Esophagus squamous epithelium (tissue), 4 donors: ENCODE measurements at regions not wholly inside any gene's neighbourhood (a gene's known extent, or its start where the extent isn't known, plus 50 kb on each side); places are given as distances from the start of the nearest gene placed in this dataset.

Experiments used
- POLR2A ChIP-seq, 4 donors: fragments of 450-650 bp; IDR thresholded peaks; one replicate each; pipeline ENCODE4 v1.6.1; 2017; ENCODE audit warnings: antibody characterized with exemption in 4 of 4, mild to moderate bottlenecking in 4 of 4, moderate library complexity in 3 of 4
- TF ChIP-seq, protein P1 (sequence below), 6 experiments: fragments of 450-650 bp in 4 of 6; fragments of 200-600 bp in 2 of 6; sonication (generic) in 2 of 6; IDR thresholded peaks; one replicate each; pipeline ENCODE4 v1.5.1; 2016 to 2019; ENCODE audit warnings: antibody characterized with exemption in 6 of 6, mild to moderate bottlenecking in 4 of 6, moderate library complexity in 4 of 6

- TF ChIP-seq, protein P1, sequence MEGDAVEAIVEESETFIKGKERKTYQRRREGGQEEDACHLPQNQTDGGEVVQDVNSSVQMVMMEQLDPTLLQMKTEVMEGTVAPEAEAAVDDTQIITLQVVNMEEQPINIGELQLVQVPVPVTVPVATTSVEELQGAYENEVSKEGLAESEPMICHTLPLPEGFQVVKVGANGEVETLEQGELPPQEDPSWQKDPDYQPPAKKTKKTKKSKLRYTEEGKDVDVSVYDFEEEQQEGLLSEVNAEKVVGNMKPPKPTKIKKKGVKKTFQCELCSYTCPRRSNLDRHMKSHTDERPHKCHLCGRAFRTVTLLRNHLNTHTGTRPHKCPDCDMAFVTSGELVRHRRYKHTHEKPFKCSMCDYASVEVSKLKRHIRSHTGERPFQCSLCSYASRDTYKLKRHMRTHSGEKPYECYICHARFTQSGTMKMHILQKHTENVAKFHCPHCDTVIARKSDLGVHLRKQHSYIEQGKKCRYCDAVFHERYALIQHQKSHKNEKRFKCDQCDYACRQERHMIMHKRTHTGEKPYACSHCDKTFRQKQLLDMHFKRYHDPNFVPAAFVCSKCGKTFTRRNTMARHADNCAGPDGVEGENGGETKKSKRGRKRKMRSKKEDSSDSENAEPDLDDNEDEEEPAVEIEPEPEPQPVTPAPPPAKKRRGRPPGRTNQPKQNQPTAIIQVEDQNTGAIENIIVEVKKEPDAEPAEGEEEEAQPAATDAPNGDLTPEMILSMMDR (IDR thresholded peaks at IDR 0.05): no peak
- TF ChIP-seq POLR2A (IDR thresholded peaks at IDR 0.05): no peak
Measured at GRCh38 chr7:81492240-81492639, 277.6 kb downstream of the HGF start.
